Heart right ventricle (tissue), 16 donors: ENCODE measurements at regions not wholly inside any gene's neighbourhood (a gene's known extent, or its start where the extent isn't known, plus 50 kb on each side); places are given as distances from the start of the nearest gene placed in this dataset.
A peak's percentile ranks its signal among the peaks of the same experiment; 100 is the strongest.

Experiments used
- ATAC-seq, 8 donors: fragments of 200-7000 bp; cut with Tn5 transposase; one replicate each; pipeline ENCODE4 v1.9.1; 2020; ENCODE audit warnings: mild to moderate bottlenecking in 8 of 8, moderate library complexity in 8 of 8, moderate number of reproducible peaks in 1 of 8
- DNase-seq, 2 donors: peaks; one replicate each; pipeline ENCODE4 v3.0.0-alpha.2; 2020
- H3K27ac ChIP-seq, 10 donors: fragments of 200-600 bp; sonication (generic) in 2 of 10; one replicate each; pipeline versions ENCODE4 v1.5.0 to v1.8.0; 2020 to 2022; ENCODE audit warnings: mild to moderate bottlenecking in 3 of 10
- H3K27me3 ChIP-seq, 7 donors: fragments of 200-600 bp; one replicate each; pipeline ENCODE4 v1.8.0; 2021 to 2022; ENCODE audit warnings: mild to moderate bottlenecking in 2 of 7
- H3K36me3 ChIP-seq, 9 donors: fragments of 200-600 bp; sonication (generic) in 1 of 9; one replicate each; pipeline versions ENCODE4 v1.5.0 to v1.8.0; 2020 to 2022; ENCODE audit warnings: mild to moderate bottlenecking in 2 of 9
- H3K4me1 ChIP-seq, 9 donors: fragments of 200-600 bp; sonication (generic) in 1 of 9; one replicate each; pipeline versions ENCODE4 v1.5.0 to v1.8.0; 2020 to 2022; ENCODE audit warnings: mild to moderate bottlenecking in 4 of 9
- H3K4me3 ChIP-seq, 10 donors: fragments of 200-600 bp; sonication (generic) in 2 of 10; one replicate each; pipeline versions ENCODE4 v1.5.0 to v1.8.0; 2020 to 2022; ENCODE audit warnings: mild to moderate bottlenecking in 7 of 10, moderate library complexity in 2 of 10
- H3K9me3 ChIP-seq, 11 donors: fragments of 200-600 bp in 10 of 11; sonication (generic) in 2 of 11; one replicate each; pipeline versions ENCODE4 v1.5.0 to v1.8.0; 2013 to 2022; ENCODE audit warnings: mild to moderate bottlenecking in 2 of 11, control low read depth in 1 of 11, moderate library complexity in 1 of 11
- WGBS, 2 donors: extraction: QIAGEN DNeasy Blood & Tissue Kit; methylation state at CpG; one replicate each; pipeline ENCODE4 v1.1.7; 2013; ENCODE audit warnings: inconsistent platforms in 1 of 2; 5-methylcytosine and 5-hydroxymethylcytosine counted together
- intact Hi-C, 10 donors: fragments of 100-400 bp; cut with DNase I; formaldehyde crosslinking; loops; one replicate each; pipeline versions ENCODE4 v1.11.1 to v1.14.2; 2022
- TF ChIP-seq, protein P1 (sequence below), 9 donors: fragments of 200-600 bp; sonication (generic) in 2 of 9; IDR thresholded peaks; one replicate each; pipeline versions ENCODE4 v1.5.0 to v1.8.0; 2021 to 2022; ENCODE audit warnings: antibody characterized with exemption in 9 of 9, mild to moderate bottlenecking in 5 of 9, moderate library complexity in 1 of 9
- donor health status: Arrhythmogenic right ventricular cardiomyopathy.
- donor health status: ischemic (EF 13 %, LVEDD 7.1; RV severe dilation, severe dysfunction).
- donor health status: healthy with polysubstance abuse.
- donor health status: DM: no; HTN: yes; CAD: no.
- donor health status: DM: no; HTN: no; CAD: no.
- donor health status: ischemic (EF 25% LVEDD 6.9; RV normal size, moderate dysfunction).
- donor health status: ischemic (EF 25% LVEDD 5.7; RV mildly dilated, moderate dysfunction).
- donor health status: healthy.
- donor health status: DM: yes; HTN: yes; CAD: no.
- donor health status: Ischemic cardiomyopathy.
- donor health status: ischemic (EF 35%, LVEDD 5.7; RV mildly dilated, moderate dysfunction).
- donor health status: nonischemic (EF 11% LVEDD 7.7; RV severe dilation, severe dysfunction).
- donor health status: DM: yes; HTN: yes; CAD: no.
- donor health status: PGD.
- donor health status: ischemic (EF 29% LVEDD 5.4; RV normal size, mild dysfunction).
- donor health status: nonischemic (EF 23%, LVEDD 6.1; RV moderate dilation, normal function).

DNA sequence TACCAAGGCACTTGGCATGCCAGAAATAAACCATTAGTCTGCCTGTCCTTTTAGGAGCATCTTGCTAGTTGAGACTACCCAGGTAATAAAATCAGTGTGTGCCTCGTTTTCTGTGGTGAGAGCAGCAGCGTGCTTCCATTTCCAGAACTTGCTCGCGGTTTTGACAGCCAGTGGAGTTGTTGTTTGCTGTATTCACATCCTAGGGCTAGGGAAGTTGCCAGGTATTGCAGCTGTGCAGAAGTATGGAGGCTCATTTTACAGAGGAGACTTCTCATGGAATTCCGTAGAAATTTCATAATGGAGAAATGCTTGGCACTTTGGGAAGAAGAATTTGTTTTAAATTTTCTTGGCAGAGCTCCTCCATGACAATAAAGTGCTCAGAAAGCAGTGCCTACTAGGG lies 1355.1 kb upstream of the ZEB2 start:
- Histone ChIP-seq H3K27me3 (no peaks in the 10 kb centered on the region), H3K4me1 (no peaks in the 10 kb centered on the region), H3K36me3 (no peaks in the 10 kb centered on the region), H3K4me3 (no peak overlapping the region), H3K9me3 (no peaks in the 10 kb centered on the region), H3K27ac (no peak overlapping the region)
- ATAC-seq (no peak), DNase-seq (no peak)
- TF ChIP-seq, protein P1, sequence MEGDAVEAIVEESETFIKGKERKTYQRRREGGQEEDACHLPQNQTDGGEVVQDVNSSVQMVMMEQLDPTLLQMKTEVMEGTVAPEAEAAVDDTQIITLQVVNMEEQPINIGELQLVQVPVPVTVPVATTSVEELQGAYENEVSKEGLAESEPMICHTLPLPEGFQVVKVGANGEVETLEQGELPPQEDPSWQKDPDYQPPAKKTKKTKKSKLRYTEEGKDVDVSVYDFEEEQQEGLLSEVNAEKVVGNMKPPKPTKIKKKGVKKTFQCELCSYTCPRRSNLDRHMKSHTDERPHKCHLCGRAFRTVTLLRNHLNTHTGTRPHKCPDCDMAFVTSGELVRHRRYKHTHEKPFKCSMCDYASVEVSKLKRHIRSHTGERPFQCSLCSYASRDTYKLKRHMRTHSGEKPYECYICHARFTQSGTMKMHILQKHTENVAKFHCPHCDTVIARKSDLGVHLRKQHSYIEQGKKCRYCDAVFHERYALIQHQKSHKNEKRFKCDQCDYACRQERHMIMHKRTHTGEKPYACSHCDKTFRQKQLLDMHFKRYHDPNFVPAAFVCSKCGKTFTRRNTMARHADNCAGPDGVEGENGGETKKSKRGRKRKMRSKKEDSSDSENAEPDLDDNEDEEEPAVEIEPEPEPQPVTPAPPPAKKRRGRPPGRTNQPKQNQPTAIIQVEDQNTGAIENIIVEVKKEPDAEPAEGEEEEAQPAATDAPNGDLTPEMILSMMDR (IDR thresholded peaks at IDR 0.05) = no peak
- 74 to 79% methylated on average over 5 of the region's 5 CpGs for WGBS, 2 donors
- intact Hi-C loops = no loop called here

DNA sequence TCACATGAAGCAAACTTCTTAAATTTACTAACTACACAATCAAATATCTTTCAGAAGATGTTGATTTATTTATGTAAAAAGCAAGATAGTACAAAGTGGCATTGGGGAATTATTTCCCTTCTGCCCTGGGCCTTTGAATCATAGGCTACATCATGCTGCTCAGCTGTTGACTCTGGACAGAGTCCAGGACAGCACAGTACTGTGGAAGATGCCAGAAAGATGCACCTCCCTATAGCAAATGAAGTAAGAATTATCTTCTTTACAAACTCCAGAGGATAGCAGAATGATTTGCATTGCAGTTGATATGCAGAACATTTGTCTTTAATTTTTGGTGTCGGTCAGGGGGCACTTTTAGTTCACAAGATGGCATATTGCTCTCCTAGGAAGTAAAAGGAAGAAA lies 1354.5 kb upstream of the ZEB2 start:
- DNase-seq = no peak

DNA sequence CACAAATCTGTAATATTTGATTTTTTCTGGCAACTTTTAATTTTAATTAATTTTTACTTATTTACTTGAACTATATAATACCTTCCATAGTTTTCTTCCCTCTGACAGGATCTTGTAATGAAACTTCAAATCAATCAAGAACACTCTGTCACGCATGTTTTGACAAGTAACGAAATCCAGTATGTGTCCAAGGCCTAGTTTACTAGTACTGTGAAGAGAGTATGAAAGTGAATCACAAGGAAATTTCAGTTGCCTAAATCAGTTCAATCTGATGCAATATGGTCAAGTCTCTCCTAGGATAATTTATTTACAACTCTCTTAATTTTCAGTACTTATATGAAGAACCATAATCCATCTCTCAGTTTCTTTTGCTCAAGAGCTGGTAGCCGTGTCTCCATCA lies 1344.6 kb upstream of the ZEB2 start:
- ATAC-seq = no peak
- H3K4me3 ChIP-seq = no peak overlapping the region

More for the DNA sequence above, 1354.5 kb upstream of the ZEB2 start:
- Histone ChIP-seq H3K27me3 (no peaks in the 10 kb centered on the region), H3K4me1 (no peaks in the 10 kb centered on the region), H3K4me3 (no peak overlapping the region), H3K36me3 (no peaks in the 10 kb centered on the region), H3K27ac (no peak overlapping the region), H3K9me3 (no peaks in the 10 kb centered on the region)
- WGBS, 2 donors = 56 to 69% methylated on average over 1 of the region's 1 CpG
- TF ChIP-seq, protein P1 (IDR thresholded peaks at IDR 0.05) = no peak
- intact Hi-C loops = no loop called here
- peak in 1 of 8 donors; percentile 51 for ATAC-seq

DNA sequence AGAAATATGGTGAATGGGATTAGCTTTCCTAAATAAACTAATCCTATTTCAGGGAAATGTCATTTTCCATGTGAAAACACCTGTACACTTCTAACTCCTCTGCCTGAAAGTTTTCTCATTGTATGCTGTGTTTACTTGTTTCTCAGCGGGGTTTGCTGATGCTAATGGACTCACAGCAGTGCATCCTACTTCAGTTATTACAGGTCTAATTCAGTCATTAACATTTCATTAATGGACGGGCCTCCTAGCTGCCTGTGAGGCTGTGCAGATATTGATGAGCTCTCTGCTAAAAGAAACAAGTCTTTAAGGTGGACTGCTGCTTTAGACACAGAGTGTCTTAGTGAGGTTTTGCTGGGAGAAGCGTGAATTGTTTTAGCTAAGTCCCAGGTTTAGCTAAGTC lies 1342.0 kb upstream of the ZEB2 start:
- 71% methylated on average over 3 of the region's 3 CpGs for WGBS, 2 donors
- no peak for ATAC-seq
- Histone ChIP-seq H3K4me1 (no peaks in the 10 kb centered on the region), H3K27me3 (no peaks in the 10 kb centered on the region), H3K27ac (no peak overlapping the region), H3K4me3 (no peak overlapping the region), H3K36me3 (no peaks in the 10 kb centered on the region), H3K9me3 (no peaks in the 10 kb centered on the region)
- no peak for DNase-seq
- intact Hi-C loops = no loop called here
- TF ChIP-seq, protein P1 (IDR thresholded peaks at IDR 0.05) = no peak

More for the DNA sequence above, 1344.6 kb upstream of the ZEB2 start:
- H3K9me3 ChIP-seq = no peaks in the 10 kb centered on the region
- no peaks in the 10 kb centered on the region for H3K4me1 ChIP-seq
- WGBS, 2 donors = 96 to 97% methylated on average over 3 of the region's 3 CpGs
- H3K36me3 ChIP-seq = no peaks in the 10 kb centered on the region
- no peak overlapping the region for H3K27ac ChIP-seq
- no peaks in the 10 kb centered on the region for H3K27me3 ChIP-seq
- DNase-seq = no peak
- intact Hi-C loops = no loop called here
- TF ChIP-seq, protein P1 (IDR thresholded peaks at IDR 0.05) = no peak

DNA sequence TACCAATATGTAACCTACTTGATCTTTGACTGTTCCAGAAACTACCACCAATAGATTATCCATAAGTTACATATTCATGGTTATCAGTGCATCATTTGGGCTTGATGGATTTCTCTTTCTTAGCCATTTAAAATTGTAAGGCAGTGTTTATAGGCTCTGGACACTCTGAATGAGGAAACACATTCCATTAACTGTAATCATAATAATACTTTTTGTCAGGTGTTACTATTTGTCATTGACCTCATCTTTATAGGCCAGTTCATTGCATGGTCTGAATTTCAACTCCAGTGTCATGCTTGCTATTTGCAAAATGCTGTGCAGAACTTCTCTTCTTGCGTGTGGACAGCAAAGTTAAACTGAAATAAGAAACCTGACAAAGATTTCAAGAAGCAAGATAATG lies 1340.2 kb upstream of the ZEB2 start:
- WGBS, 2 donors = 66 to 75% methylated on average over 1 of the region's 1 CpG
- H3K4me3 ChIP-seq = no peak overlapping the region
- intact Hi-C loops = no loop called here
- ATAC-seq (no peak), DNase-seq (no peak)
- H3K27me3 ChIP-seq = no peaks in the 10 kb centered on the region
- no peaks in the 10 kb centered on the region for H3K4me1 ChIP-seq
- H3K9me3 ChIP-seq = no peaks in the 10 kb centered on the region
- no peak overlapping the region for H3K27ac ChIP-seq
- no peaks in the 10 kb centered on the region for H3K36me3 ChIP-seq
- TF ChIP-seq, protein P1 (IDR thresholded peaks at IDR 0.05) = no peak
